ENCODE measurements at regions not wholly inside any gene's neighbourhood (a gene's known extent, or its start where the extent isn't known, plus 50 kb on each side); places are given as distances from the start of the nearest gene placed in this dataset.

DNA sequence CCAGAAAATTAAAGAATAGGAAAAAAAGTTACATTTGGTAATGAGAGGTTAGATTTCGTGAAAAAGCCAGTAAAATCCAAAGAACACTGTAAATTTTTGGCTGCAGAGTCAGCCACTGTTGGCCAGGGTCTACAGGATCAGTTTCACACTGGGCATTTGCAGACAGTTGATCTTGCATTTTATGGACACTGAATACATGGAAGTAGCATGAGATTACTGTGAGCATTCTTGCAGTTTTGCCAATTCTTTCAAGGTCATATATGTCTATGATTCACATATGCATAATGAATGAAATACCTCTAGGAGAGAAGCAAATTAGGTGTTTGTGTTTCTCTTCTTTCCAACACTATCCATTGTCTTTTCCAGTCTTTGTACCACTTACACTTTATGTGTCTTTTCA, 200.8 kb upstream of the DPYD start:
- H3K36me3 ChIP-seq = no peaks in the 10 kb centered on the region
- H3K27me3 ChIP-seq = no peaks in the 10 kb centered on the region
- H3K4me3 ChIP-seq = no peak overlapping the region
- H3K9me3 ChIP-seq (ENCODE audit: low read depth) = no peaks in the 10 kb centered on the region
- H4K20me1 ChIP-seq (ENCODE audit: low read depth) = no peaks in the 10 kb centered on the region
- H3K36me3 Mint-ChIP-seq = no peaks in the 10 kb centered on the region
- H3K27ac Mint-ChIP-seq = no peak overlapping the region
- H3K4me1 Mint-ChIP-seq = no peaks in the 10 kb centered on the region
- no peaks in the 10 kb centered on the region for H3K9me3 Mint-ChIP-seq
- no peaks in the 10 kb centered on the region for H3K79me2 ChIP-seq (ENCODE audit: low read depth)
- peaks cover 2% of the 10 kb centered on the region for H3K27me3 Mint-ChIP-seq (ENCODE audit: insufficient read depth, low read depth)
- H3K27ac ChIP-seq = no peak overlapping the region
- no peaks in the 10 kb centered on the region for H3K4me1 ChIP-seq
- TF ChIP-seq EZH2phosphoT487 (IDR thresholded peaks at IDR 0.05) (no peak), EZH2 (IDR thresholded peaks at IDR 0.05) (no peak)
- TF ChIP-seq, protein P1, sequence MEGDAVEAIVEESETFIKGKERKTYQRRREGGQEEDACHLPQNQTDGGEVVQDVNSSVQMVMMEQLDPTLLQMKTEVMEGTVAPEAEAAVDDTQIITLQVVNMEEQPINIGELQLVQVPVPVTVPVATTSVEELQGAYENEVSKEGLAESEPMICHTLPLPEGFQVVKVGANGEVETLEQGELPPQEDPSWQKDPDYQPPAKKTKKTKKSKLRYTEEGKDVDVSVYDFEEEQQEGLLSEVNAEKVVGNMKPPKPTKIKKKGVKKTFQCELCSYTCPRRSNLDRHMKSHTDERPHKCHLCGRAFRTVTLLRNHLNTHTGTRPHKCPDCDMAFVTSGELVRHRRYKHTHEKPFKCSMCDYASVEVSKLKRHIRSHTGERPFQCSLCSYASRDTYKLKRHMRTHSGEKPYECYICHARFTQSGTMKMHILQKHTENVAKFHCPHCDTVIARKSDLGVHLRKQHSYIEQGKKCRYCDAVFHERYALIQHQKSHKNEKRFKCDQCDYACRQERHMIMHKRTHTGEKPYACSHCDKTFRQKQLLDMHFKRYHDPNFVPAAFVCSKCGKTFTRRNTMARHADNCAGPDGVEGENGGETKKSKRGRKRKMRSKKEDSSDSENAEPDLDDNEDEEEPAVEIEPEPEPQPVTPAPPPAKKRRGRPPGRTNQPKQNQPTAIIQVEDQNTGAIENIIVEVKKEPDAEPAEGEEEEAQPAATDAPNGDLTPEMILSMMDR (IDR thresholded peaks at IDR 0.05) = no peak
- no peak for DNase-seq (ENCODE audit: low spot score)
- no peak overlapping the region for H2AFZ ChIP-seq (replicated peaks)
- no peak overlapping the region for H3K4me3 Mint-ChIP-seq
- H3F3A ChIP-seq (ENCODE audit: low read depth) = no peaks in the 10 kb centered on the region
- no peak overlapping the region for H3K4me2 ChIP-seq
- H3K9ac ChIP-seq = no peak overlapping the region

GRCh38 chr1:98119796-98120195, 199.0 kb upstream of the DPYD start:
- Mint-ChIP-seq H3K36me3 (no peaks in the 10 kb centered on the region), H3K27ac (no peak overlapping the region), H3K4me1 (no peaks in the 10 kb centered on the region), H3K4me3 (no peak overlapping the region), H3K9me3 (no peaks in the 10 kb centered on the region), H3K27me3 (ENCODE audit: insufficient read depth, low read depth) (no peaks in the 10 kb centered on the region)
- Histone ChIP-seq H3K9me3 (ENCODE audit: low read depth) (no peaks in the 10 kb centered on the region), H3K36me3 (no peaks in the 10 kb centered on the region), H3K27me3 (no peaks in the 10 kb centered on the region), H3F3A (ENCODE audit: low read depth) (no peaks in the 10 kb centered on the region), H3K27ac (no peak overlapping the region), H3K4me1 (no peaks in the 10 kb centered on the region), H4K20me1 (ENCODE audit: low read depth) (no peaks in the 10 kb centered on the region), H3K4me2 (no peak overlapping the region), H3K9ac (no peak overlapping the region), H2AFZ (replicated peaks) (no peak overlapping the region), H3K79me2 (ENCODE audit: low read depth) (no peaks in the 10 kb centered on the region), H3K4me3 (no peak overlapping the region)
- DNase-seq (ENCODE audit: low spot score) = peak; percentile 59
- TF ChIP-seq EZH2phosphoT487 (IDR thresholded peaks at IDR 0.05) = no peak
- TF ChIP-seq EZH2 (IDR thresholded peaks at IDR 0.05) = no peak
- TF ChIP-seq, protein P1 (IDR thresholded peaks at IDR 0.05) = no peak

- TF ChIP-seq EZH2phosphoT487 (IDR thresholded peaks at IDR 0.05) (no peak), EZH2 (IDR thresholded peaks at IDR 0.05) (no peak)
- TF ChIP-seq, protein P1 (IDR thresholded peaks at IDR 0.05) = no peak
- Histone ChIP-seq H3K4me3 (no peak overlapping the region), H3K4me1 (no peaks in the 10 kb centered on the region), H3K79me2 (ENCODE audit: low read depth) (no peaks in the 10 kb centered on the region), H3K9ac (no peak overlapping the region), H4K20me1 (ENCODE audit: low read depth) (no peaks in the 10 kb centered on the region), H3F3A (ENCODE audit: low read depth) (no peaks in the 10 kb centered on the region), H3K4me2 (no peak overlapping the region), H3K36me3 (no peaks in the 10 kb centered on the region), H3K27me3 (no peaks in the 10 kb centered on the region), H3K9me3 (ENCODE audit: low read depth) (no peaks in the 10 kb centered on the region), H2AFZ (replicated peaks) (no peak overlapping the region), H3K27ac (no peak overlapping the region)
- no peaks in the 10 kb centered on the region for H3K4me1 Mint-ChIP-seq
- H3K4me3 Mint-ChIP-seq = no peak overlapping the region
- no peaks in the 10 kb centered on the region for H3K27me3 Mint-ChIP-seq (ENCODE audit: insufficient read depth, low read depth)
- no peak for DNase-seq (ENCODE audit: low spot score)
- no peaks in the 10 kb centered on the region for H3K9me3 Mint-ChIP-seq
- H3K27ac Mint-ChIP-seq = no peak overlapping the region
- H3K36me3 Mint-ChIP-seq = no peaks in the 10 kb centered on the region
Measured at GRCh38 chr1:98113811-98114210, 193.0 kb upstream of the DPYD start.

Data from neural progenitor cell (in vitro differentiated cells).